Hepatocyte (in vitro differentiated cells): ENCODE measurements at regions not wholly inside any gene's neighbourhood (a gene's known extent, or its start where the extent isn't known, plus 50 kb on each side); places are given as distances from the start of the nearest gene placed in this dataset.

Experiments
- DNase-seq: peaks from one replicate; pipeline ENCODE4 v3.0.0-alpha.2; 2016; ENCODE audit warnings: low spot score
- H2AFZ ChIP-seq: fragments of 200-600 bp; sonication (generic); 2 replicates; pipeline ENCODE4 v1.6.0; 2016; ENCODE audit warnings: antibody characterized with exemption, mild to moderate bottlenecking
- H3K27ac ChIP-seq: fragments of 200-600 bp; sonication (generic); 2 replicates; pipeline ENCODE4 v1.5.1; 2016; ENCODE audit warnings: mild to moderate bottlenecking
- H3K27me3 ChIP-seq: fragments of 200-600 bp; sonication (generic); 2 replicates; pipeline ENCODE4 v1.6.1; 2016
- H3K36me3 ChIP-seq: fragments of 200-600 bp; sonication (generic); replicated peaks from 2 replicates; pipeline ENCODE4 v1.5.1; 2016; ENCODE audit warnings: low read depth; ENCODE audit not compliant: insufficient read depth
- H3K4me1 ChIP-seq: fragments of 200-600 bp; sonication (generic); 2 replicates; pipeline ENCODE4 v1.5.1; 2016; ENCODE audit warnings: mild to moderate bottlenecking, moderate library complexity; ENCODE audit not compliant: insufficient read depth
- H3K4me2 ChIP-seq: fragments of 200-600 bp; sonication (generic); 2 replicates; pipeline ENCODE4 v1.6.0; 2016
- H3K4me3 ChIP-seq: fragments of 200-600 bp; sonication (generic); 2 replicates; pipeline ENCODE4 v1.5.1; 2016; ENCODE audit warnings: mild to moderate bottlenecking
- H3K79me2 ChIP-seq: fragments of 200-600 bp; sonication (generic); 2 replicates; pipeline ENCODE4 v1.6.0; 2017; ENCODE audit warnings: mild to moderate bottlenecking
- H3K9me2 ChIP-seq: fragments of 200-600 bp; sonication (generic); replicated peaks from 2 replicates; pipeline ENCODE4 v1.6.0; 2017; ENCODE audit warnings: mild to moderate bottlenecking; ENCODE audit not compliant: insufficient read depth
- H3K9me3 ChIP-seq: fragments of 200-600 bp; sonication (generic); 2 replicates; pipeline ENCODE4 v1.5.1; 2016; ENCODE audit warnings: low read depth, mild to moderate bottlenecking
- H4K20me1 ChIP-seq: fragments of 200-600 bp; sonication (generic); 2 replicates; pipeline ENCODE4 v1.6.0; 2016; ENCODE audit warnings: mild to moderate bottlenecking; ENCODE audit not compliant: insufficient read depth, poor library complexity, severe bottlenecking
- EZH2 ChIP-seq: fragments of 200-600 bp; sonication (generic); IDR thresholded peaks from 2 replicates; pipeline ENCODE4 v1.6.1; 2016; ENCODE audit warnings: antibody characterized with exemption, mild to moderate bottlenecking, borderline replicate concordance
- EZH2phosphoT487 ChIP-seq: fragments of 200-600 bp; sonication (generic); IDR thresholded peaks from one replicate; pipeline ENCODE4 v1.6.1; 2018; ENCODE audit warnings: antibody characterized with exemption, mild to moderate bottlenecking, low read depth, moderate library complexity; ENCODE audit not compliant: unreplicated experiment, severe bottlenecking
- WGBS: methylation state at CpG from one replicate; pipeline ENCODE4 v1.1.6; 2016; ENCODE audit warnings: low lambda C conversion rate; ENCODE audit errors: missing lambda C conversion rate; 5-methylcytosine and 5-hydroxymethylcytosine counted together
- TF ChIP-seq, protein P1 (sequence below): fragments of 200-600 bp; sonication (generic); IDR thresholded peaks from 2 replicates; pipeline ENCODE4 v1.5.1; 2016; ENCODE audit warnings: antibody characterized with exemption, mild to moderate bottlenecking; ENCODE audit not compliant: poor library complexity

DNA sequence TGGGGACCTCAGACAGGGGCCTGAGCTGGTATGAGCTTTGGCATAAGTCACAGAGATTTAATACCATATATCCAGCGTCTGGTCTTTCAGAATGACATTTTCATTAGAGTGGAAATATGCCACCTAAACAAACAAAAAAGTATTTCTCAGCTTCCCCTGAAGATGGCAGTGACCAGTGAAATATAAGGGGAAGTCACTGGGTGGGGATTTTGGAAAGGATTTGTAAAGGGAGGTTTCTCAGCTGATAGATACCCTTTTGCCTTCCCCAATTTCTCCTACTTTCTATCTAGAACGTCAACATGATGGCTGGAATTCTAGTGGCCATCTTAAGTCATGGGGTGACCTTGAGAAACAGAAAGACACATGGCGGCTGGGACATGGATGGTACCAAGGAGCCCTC is 137.7 kb upstream of the LRFN2 start:
- Histone ChIP-seq H3K27me3 (no peaks in the 10 kb centered on the region), H3K79me2 (no peaks in the 10 kb centered on the region), H3K4me1 (peaks cover 40% of the 10 kb centered on the region), H3K36me3 (no peaks in the 10 kb centered on the region), H3K4me2 (no peak overlapping the region), H3K9me3 (no peaks in the 10 kb centered on the region), H3K9me2 (no peaks in the 10 kb centered on the region), H2AFZ (no peak overlapping the region), H3K4me3 (no peak overlapping the region), H4K20me1 (no peaks in the 10 kb centered on the region), H3K27ac (no peak overlapping the region)
- no peak for TF ChIP-seq EZH2phosphoT487
- TF ChIP-seq, protein P1, sequence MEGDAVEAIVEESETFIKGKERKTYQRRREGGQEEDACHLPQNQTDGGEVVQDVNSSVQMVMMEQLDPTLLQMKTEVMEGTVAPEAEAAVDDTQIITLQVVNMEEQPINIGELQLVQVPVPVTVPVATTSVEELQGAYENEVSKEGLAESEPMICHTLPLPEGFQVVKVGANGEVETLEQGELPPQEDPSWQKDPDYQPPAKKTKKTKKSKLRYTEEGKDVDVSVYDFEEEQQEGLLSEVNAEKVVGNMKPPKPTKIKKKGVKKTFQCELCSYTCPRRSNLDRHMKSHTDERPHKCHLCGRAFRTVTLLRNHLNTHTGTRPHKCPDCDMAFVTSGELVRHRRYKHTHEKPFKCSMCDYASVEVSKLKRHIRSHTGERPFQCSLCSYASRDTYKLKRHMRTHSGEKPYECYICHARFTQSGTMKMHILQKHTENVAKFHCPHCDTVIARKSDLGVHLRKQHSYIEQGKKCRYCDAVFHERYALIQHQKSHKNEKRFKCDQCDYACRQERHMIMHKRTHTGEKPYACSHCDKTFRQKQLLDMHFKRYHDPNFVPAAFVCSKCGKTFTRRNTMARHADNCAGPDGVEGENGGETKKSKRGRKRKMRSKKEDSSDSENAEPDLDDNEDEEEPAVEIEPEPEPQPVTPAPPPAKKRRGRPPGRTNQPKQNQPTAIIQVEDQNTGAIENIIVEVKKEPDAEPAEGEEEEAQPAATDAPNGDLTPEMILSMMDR: no peak
- no peak for TF ChIP-seq EZH2
- DNase-seq: no peak
- WGBS: 86% methylated on average over 3 of the region's 3 CpGs

DNA sequence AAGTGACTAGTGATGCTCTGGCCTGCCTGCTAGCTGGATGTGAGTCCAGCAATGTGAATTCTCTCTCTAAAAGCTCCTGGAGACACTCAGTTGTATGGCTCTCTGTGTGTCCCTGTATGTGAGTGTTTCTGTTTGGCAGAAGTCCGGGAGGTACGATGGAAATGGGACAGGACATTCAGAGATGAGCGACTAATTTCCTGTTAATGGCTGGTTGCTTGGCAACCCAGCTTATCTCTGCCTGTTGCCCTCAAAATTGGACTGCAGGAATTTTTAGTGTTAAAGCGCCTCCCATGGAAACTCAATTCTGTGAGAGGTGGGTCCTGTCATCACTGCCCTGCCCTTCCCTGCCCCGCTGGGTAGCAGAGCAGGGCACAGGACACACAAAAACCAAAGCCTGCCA is 136.8 kb upstream of the LRFN2 start:
- H3K9me2 ChIP-seq: no peaks in the 10 kb centered on the region
- no peak overlapping the region for H2AFZ ChIP-seq
- peaks cover 49% of the 10 kb centered on the region for H3K4me1 ChIP-seq
- H3K36me3 ChIP-seq: no peaks in the 10 kb centered on the region
- no peaks in the 10 kb centered on the region for H4K20me1 ChIP-seq
- no peaks in the 10 kb centered on the region for H3K9me3 ChIP-seq
- no peaks in the 10 kb centered on the region for H3K79me2 ChIP-seq
- no peak overlapping the region for H3K4me3 ChIP-seq
- no peak overlapping the region for H3K27ac ChIP-seq
- no peak for DNase-seq
- TF ChIP-seq EZH2phosphoT487 (no peak), EZH2 (no peak)
- no peaks in the 10 kb centered on the region for H3K27me3 ChIP-seq
- H3K4me2 ChIP-seq: no peak overlapping the region
- WGBS: 57% methylated on average over 5 of the region's 5 CpGs

GRCh38 chr6:40722553-40723258 is 135.5 kb upstream of the LRFN2 start:
- H3K4me3 ChIP-seq: no peak overlapping the region
- H3K9me3 ChIP-seq: no peaks in the 10 kb centered on the region
- peak overlapping the region; percentile 49 for H3K4me2 ChIP-seq
- TF ChIP-seq EZH2phosphoT487: no peak
- no peak for TF ChIP-seq EZH2
- TF ChIP-seq, protein P1: no peak
- WGBS: 46% methylated on average over 3 of the region's 3 CpGs
- H3K27me3 ChIP-seq: no peaks in the 10 kb centered on the region
- no peaks in the 10 kb centered on the region for H3K79me2 ChIP-seq
- peaks cover 49% of the 10 kb centered on the region for H3K4me1 ChIP-seq
- H3K36me3 ChIP-seq: no peaks in the 10 kb centered on the region
- no peaks in the 10 kb centered on the region for H3K9me2 ChIP-seq
- peak; percentile 68 for DNase-seq
- no peak overlapping the region for H2AFZ ChIP-seq
- peak overlapping the region; percentile 92 for H3K27ac ChIP-seq
- H4K20me1 ChIP-seq: no peaks in the 10 kb centered on the region

DNA sequence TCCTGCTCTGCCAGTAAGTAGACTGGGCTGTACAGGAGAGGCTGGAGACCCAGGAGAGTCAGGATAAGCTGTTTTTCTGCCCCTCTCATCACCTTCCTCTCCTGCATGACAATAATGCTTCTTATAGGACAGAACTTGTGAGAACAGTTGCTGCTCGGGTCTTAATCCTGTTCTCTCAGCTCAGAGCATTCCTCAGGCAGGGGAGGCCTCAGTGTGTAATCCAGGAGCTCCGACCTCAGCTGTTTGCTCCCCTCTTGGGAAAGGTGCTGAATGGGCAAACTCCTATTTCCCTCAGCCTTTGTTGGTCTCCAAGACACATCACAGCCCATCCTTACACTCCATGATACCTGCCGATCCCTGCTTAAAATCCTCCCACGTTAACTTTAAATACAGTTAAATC is 134.9 kb upstream of the LRFN2 start:
- peaks cover 49% of the 10 kb centered on the region for H3K4me1 ChIP-seq
- no peaks in the 10 kb centered on the region for H3K27me3 ChIP-seq
- no peaks in the 10 kb centered on the region for H3K36me3 ChIP-seq
- peak overlapping the region; percentile 92 for H3K27ac ChIP-seq
- H3K79me2 ChIP-seq: no peaks in the 10 kb centered on the region
- peak; percentile 43 for DNase-seq
- H3K9me3 ChIP-seq: no peaks in the 10 kb centered on the region
- H2AFZ ChIP-seq: no peak overlapping the region
- H3K4me3 ChIP-seq: no peak overlapping the region
- TF ChIP-seq EZH2phosphoT487: no peak
- TF ChIP-seq, protein P1: no peak
- H3K4me2 ChIP-seq: peak overlapping the region; percentile 49
- H4K20me1 ChIP-seq: no peaks in the 10 kb centered on the region
- WGBS: 59% methylated on average over 4 of the region's 4 CpGs
- no peaks in the 10 kb centered on the region for H3K9me2 ChIP-seq
